IgD-negative memory B cell (primary cell): ENCODE measurements at regions not wholly inside any gene's neighbourhood (a gene's known extent, or its start where the extent isn't known, plus 50 kb on each side); places are given as distances from the start of the nearest gene placed in this dataset.

Experiments used
- H3K27ac Mint-ChIP-seq, 3 donors: one replicate each; pipeline ENCODE4 v1.8.0; 2020 to 2022; ENCODE audit warnings: mild to moderate bottlenecking in 3 of 3, mixed read lengths in 3 of 3, moderate library complexity in 1 of 3
- H3K27me3 Mint-ChIP-seq: one replicate; pipeline ENCODE4 v1.8.0; 2021; ENCODE audit warnings: mixed read lengths
- H3K36me3 Mint-ChIP-seq: one replicate; pipeline ENCODE4 v1.8.0; 2020; ENCODE audit warnings: mild to moderate bottlenecking, mixed read lengths
- H3K4me1 Mint-ChIP-seq, 3 donors: one replicate each; pipeline ENCODE4 v1.8.0; 2020 to 2022; ENCODE audit warnings: mixed read lengths in 3 of 3, mild to moderate bottlenecking in 1 of 3
- H3K4me3 Mint-ChIP-seq, 4 donors: one replicate each; pipeline ENCODE4 v1.8.0; 2020 to 2022; ENCODE audit warnings: mild to moderate bottlenecking in 4 of 4, mixed read lengths in 4 of 4, moderate library complexity in 3 of 4
- H3K9me3 Mint-ChIP-seq, 3 donors: one replicate each; pipeline ENCODE4 v1.8.0; 2020 to 2021; ENCODE audit warnings: mixed read lengths in 3 of 3, mild to moderate bottlenecking in 1 of 3

- peak overlapping the region in 2 of 4 donors; percentile 8 to 43 for H3K4me3 Mint-ChIP-seq
- peak overlapping the region; percentile 30 to 89 (median 64) for H3K27ac Mint-ChIP-seq
- H3K36me3 Mint-ChIP-seq = no peaks in the 10 kb centered on the region
- no peaks in the 10 kb centered on the region for H3K9me3 Mint-ChIP-seq
- H3K4me1 Mint-ChIP-seq = peaks cover 32 to 54% (median 46%) of the 10 kb centered on the region in 3 donors
- H3K27me3 Mint-ChIP-seq = peaks cover 4% of the 10 kb centered on the region
These were observed 220.8 kb upstream of the MARCKS start for GRCh38 chr6:113636357-113636824.

- Mint-ChIP-seq H3K36me3 (no peaks in the 10 kb centered on the region), H3K4me3 (peak overlapping the region in 1 of 4 donors; percentile 45), H3K27me3 (peaks cover 1% of the 10 kb centered on the region), H3K9me3 (no peaks in the 10 kb centered on the region), H3K27ac (no peak overlapping the region), H3K4me1 (peaks cover 27 to 52% (median 40%) of the 10 kb centered on the region in 3 donors)
These were observed 217.1 kb upstream of the MARCKS start for GRCh38 chr6:113640051-113640450.

GRCh38 chr6:113642001-113642713 is 215.0 kb upstream of the MARCKS start:
- Mint-ChIP-seq H3K27me3 (no peaks in the 10 kb centered on the region), H3K4me3 (peak overlapping the region in 3 of 4 donors; percentile 61 to 88 (median 82)), H3K36me3 (no peaks in the 10 kb centered on the region), H3K4me1 (peaks cover 28 to 53% (median 31%) of the 10 kb centered on the region in 3 donors), H3K27ac (peak overlapping the region; percentile 57 to 97 (median 85)), H3K9me3 (no peaks in the 10 kb centered on the region)

GRCh38 chr6:113642714-113643406 is 214.3 kb upstream of the MARCKS start:
- H3K4me3 Mint-ChIP-seq = peak overlapping the region; percentile 2 to 88 (median 72)
- H3K4me1 Mint-ChIP-seq = peaks cover 34 to 59% (median 35%) of the 10 kb centered on the region in 3 donors

DNA sequence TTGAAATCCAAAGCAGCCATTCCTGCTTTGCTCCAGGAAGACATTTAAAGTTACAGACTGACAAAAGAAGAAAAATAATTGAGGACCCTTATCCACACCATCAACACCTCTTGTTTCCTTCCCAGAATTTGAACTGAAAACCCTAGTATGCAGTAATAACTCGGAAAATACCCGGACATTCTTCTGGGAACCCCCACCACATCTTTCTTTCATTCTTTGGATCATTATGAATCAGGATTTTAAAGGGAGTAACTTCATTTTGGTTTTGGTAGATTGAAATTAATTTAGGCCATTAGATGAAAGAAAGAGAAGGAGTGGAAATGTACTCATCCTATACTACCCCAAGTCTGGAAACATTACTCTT is 213.8 kb upstream of the MARCKS start:
- H3K27me3 Mint-ChIP-seq = no peaks in the 10 kb centered on the region
- H3K4me1 Mint-ChIP-seq = peaks cover 36 to 61% (median 37%) of the 10 kb centered on the region in 3 donors
- H3K36me3 Mint-ChIP-seq = no peaks in the 10 kb centered on the region
- peak overlapping the region; percentile 2 to 88 (median 72) for H3K4me3 Mint-ChIP-seq
- no peaks in the 10 kb centered on the region for H3K9me3 Mint-ChIP-seq
- peak overlapping the region; percentile 57 to 97 (median 85) for H3K27ac Mint-ChIP-seq

More at GRCh38 chr6:113642714-113643406, 214.3 kb upstream of the MARCKS start:
- Mint-ChIP-seq H3K36me3 (no peaks in the 10 kb centered on the region), H3K27me3 (no peaks in the 10 kb centered on the region), H3K27ac (peak overlapping the region; percentile 57 to 97 (median 85)), H3K9me3 (no peaks in the 10 kb centered on the region)

GRCh38 chr6:113644861-113645575 is 212.1 kb upstream of the MARCKS start:
- peaks cover 49 to 71% (median 53%) of the 10 kb centered on the region in 3 donors for H3K4me1 Mint-ChIP-seq
- peak overlapping the region; percentile 41 to 94 (median 61) for H3K27ac Mint-ChIP-seq
- no peaks in the 10 kb centered on the region for H3K36me3 Mint-ChIP-seq
- H3K9me3 Mint-ChIP-seq = no peaks in the 10 kb centered on the region
- H3K4me3 Mint-ChIP-seq = peak overlapping the region; percentile 36 to 79 (median 64)
- H3K27me3 Mint-ChIP-seq = no peaks in the 10 kb centered on the region

GRCh38 chr6:113645576-113645970 is 211.6 kb upstream of the MARCKS start:
- no peaks in the 10 kb centered on the region for H3K36me3 Mint-ChIP-seq
- H3K9me3 Mint-ChIP-seq = no peaks in the 10 kb centered on the region
- H3K27ac Mint-ChIP-seq = peak overlapping the region; percentile 41 to 94 (median 61)
- H3K4me3 Mint-ChIP-seq = peak overlapping the region; percentile 36 to 79 (median 64)
- no peaks in the 10 kb centered on the region for H3K27me3 Mint-ChIP-seq
- peaks cover 53 to 74% (median 57%) of the 10 kb centered on the region in 3 donors for H3K4me1 Mint-ChIP-seq

- peaks cover 55 to 78% (median 60%) of the 10 kb centered on the region in 3 donors for H3K4me1 Mint-ChIP-seq
- H3K4me3 Mint-ChIP-seq = peak overlapping the region in 2 of 4 donors; percentile 10 to 79
- peak overlapping the region; percentile 41 to 94 (median 61) for H3K27ac Mint-ChIP-seq
- no peaks in the 10 kb centered on the region for H3K36me3 Mint-ChIP-seq
- H3K9me3 Mint-ChIP-seq = no peaks in the 10 kb centered on the region
- no peaks in the 10 kb centered on the region for H3K27me3 Mint-ChIP-seq
These were observed 211.2 kb upstream of the MARCKS start for GRCh38 chr6:113645986-113646385.

DNA sequence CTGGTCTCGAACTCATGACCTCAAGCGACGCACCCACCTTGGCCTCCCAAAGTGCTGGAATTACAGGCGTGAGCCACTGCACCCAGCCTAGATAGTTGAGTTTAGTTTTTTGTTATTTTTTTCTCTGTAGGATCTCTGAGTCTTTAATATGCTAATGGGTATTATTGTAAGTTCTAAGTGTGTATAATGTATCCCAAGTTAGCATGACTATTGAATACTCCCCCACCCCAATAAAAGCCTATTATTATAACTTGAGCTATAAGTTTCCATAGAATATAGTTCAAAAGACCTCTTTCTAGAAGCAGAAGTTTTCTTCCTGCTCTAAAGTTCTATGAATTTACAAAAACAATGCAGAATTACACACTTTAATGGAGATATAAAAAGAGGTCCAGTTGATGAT is 210.4 kb upstream of the MARCKS start:
- peak overlapping the region; percentile 26 to 63 (median 59) for H3K27ac Mint-ChIP-seq
- no peaks in the 10 kb centered on the region for H3K36me3 Mint-ChIP-seq
- peak overlapping the region in 3 of 4 donors; percentile 3 to 81 (median 81) for H3K4me3 Mint-ChIP-seq
- H3K4me1 Mint-ChIP-seq = peaks cover 55 to 82% (median 65%) of the 10 kb centered on the region in 3 donors
- no peaks in the 10 kb centered on the region for H3K9me3 Mint-ChIP-seq
- no peaks in the 10 kb centered on the region for H3K27me3 Mint-ChIP-seq

DNA sequence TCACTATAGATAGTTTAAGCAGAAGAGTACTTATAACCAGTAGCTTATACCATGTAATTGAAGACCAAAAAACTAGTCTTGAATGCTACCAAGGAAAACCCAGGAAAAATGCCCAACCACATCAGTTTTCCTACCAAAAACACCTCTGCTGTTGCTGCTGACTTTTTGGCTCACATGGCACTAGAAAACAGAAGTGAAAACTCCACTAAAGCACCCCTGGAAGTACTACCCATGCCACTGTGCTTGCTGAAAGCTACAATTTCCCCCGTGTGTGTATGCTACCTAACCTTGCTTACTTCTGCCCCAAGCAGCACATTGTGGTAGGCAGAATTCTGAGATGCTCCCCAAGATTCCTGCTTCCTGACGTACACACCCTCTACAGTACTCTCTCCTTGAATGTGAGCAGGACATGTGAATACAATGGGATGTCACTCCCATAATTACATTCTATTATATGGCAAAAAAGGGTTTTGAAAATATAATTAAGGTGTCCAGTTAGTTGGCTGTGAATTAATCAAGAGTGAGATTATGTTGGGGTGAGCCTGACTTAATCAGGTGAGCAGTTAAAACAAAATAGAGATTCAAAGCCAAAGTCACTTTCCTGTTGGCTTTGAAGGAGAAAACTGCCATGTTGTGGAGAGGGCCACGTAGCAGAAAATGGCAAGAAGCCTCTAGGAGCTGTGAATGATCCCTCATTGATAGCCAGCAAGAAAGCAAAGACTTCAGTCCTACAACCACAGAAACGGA is 209.8 kb upstream of the MARCKS start:
- Mint-ChIP-seq H3K27me3 (no peaks in the 10 kb centered on the region), H3K9me3 (no peaks in the 10 kb centered on the region), H3K4me1 (peaks cover 60 to 85% (median 68%) of the 10 kb centered on the region in 3 donors), H3K36me3 (no peaks in the 10 kb centered on the region), H3K4me3 (peak overlapping the region; percentile 3 to 81 (median 67)), H3K27ac (peak overlapping the region; percentile 42 to 63 (median 59))

GRCh38 chr6:113648698-113649097 is 208.4 kb upstream of the MARCKS start:
- peaks cover 0 to 2% (median 2%) of the 10 kb centered on the region in 3 donors for H3K9me3 Mint-ChIP-seq
- peak overlapping the region; percentile 82 to 91 (median 84) for H3K4me3 Mint-ChIP-seq
- peaks cover 54 to 80% (median 66%) of the 10 kb centered on the region in 3 donors for H3K4me1 Mint-ChIP-seq
- H3K36me3 Mint-ChIP-seq = no peaks in the 10 kb centered on the region
- H3K27ac Mint-ChIP-seq = peak overlapping the region; percentile 90 to 94 (median 91)
- H3K27me3 Mint-ChIP-seq = no peaks in the 10 kb centered on the region

- H3K27me3 Mint-ChIP-seq = no peaks in the 10 kb centered on the region
- H3K27ac Mint-ChIP-seq = peak overlapping the region; percentile 90 to 94 (median 91)
- peak overlapping the region; percentile 82 to 91 (median 84) for H3K4me3 Mint-ChIP-seq
- peaks cover 52 to 76% (median 67%) of the 10 kb centered on the region in 3 donors for H3K4me1 Mint-ChIP-seq
- no peaks in the 10 kb centered on the region for H3K36me3 Mint-ChIP-seq
- peaks cover 0 to 2% (median 2%) of the 10 kb centered on the region in 3 donors for H3K9me3 Mint-ChIP-seq
These were observed 207.9 kb upstream of the MARCKS start for GRCh38 chr6:113649276-113649675.

GRCh38 chr6:113649880-113650609 is 207.1 kb upstream of the MARCKS start:
- Mint-ChIP-seq H3K27me3 (no peaks in the 10 kb centered on the region), H3K9me3 (peaks cover 0 to 2% (median 2%) of the 10 kb centered on the region in 3 donors), H3K4me1 (peaks cover 52 to 73% (median 67%) of the 10 kb centered on the region in 3 donors), H3K36me3 (no peaks in the 10 kb centered on the region), H3K4me3 (peak overlapping the region; percentile 82 to 91 (median 84)), H3K27ac (peak overlapping the region; percentile 90 to 94 (median 91))
